KOPT-K1 (cell line): ENCODE measurements at regions not wholly inside any gene's neighbourhood (a gene's known extent, or its start where the extent isn't known, plus 50 kb on each side); places are given as distances from the start of the nearest gene placed in this dataset.
"Not testable (repeated sequence)": the region's sequence is repeated elsewhere in the genome, so short reads cannot be mapped to it uniquely, and the experiment has no call there.

Experiments used
- H3K27ac ChIP-seq: fragments of 200-600 bp; sonication (generic); 2 replicates; pipeline ENCODE4 v1.5.1; 2016; ENCODE audit warnings: antibody characterized with exemption, mild to moderate bottlenecking, low read depth, low read length; ENCODE audit not compliant: poor library complexity, severe bottlenecking
- H3K36me3 ChIP-seq: fragments of 200-600 bp; sonication (generic); 2 replicates; pipeline ENCODE4 v1.5.1; 2017; ENCODE audit warnings: antibody characterized with exemption, mild to moderate bottlenecking, low read length, moderate library complexity; ENCODE audit not compliant: insufficient read depth
- H3K9me3 ChIP-seq: fragments of 200-600 bp; sonication (generic); 2 replicates; pipeline ENCODE4 v1.5.1; 2017; ENCODE audit warnings: antibody characterized with exemption, low read length, mild to moderate bottlenecking; ENCODE audit not compliant: insufficient read depth, poor library complexity, severe bottlenecking

- H3K9me3 ChIP-seq: no peaks in the 10 kb centered on the region
- H3K27ac ChIP-seq: no peak overlapping the region
- no peaks in the 10 kb centered on the region for H3K36me3 ChIP-seq
These were observed 127.9 kb downstream of the OR13H1 start for GRCh38 chrX:131671735-131672134.

- Histone ChIP-seq H3K27ac (no peak overlapping the region), H3K36me3 (no peaks in the 10 kb centered on the region), H3K9me3 (no peaks in the 10 kb centered on the region)
These were observed 131.8 kb downstream of the OR13H1 start for GRCh38 chrX:131675596-131676194.

GRCh38 chrX:131677655-131678628 is 134.1 kb downstream of the OR13H1 start:
- no peak overlapping the region for H3K27ac ChIP-seq

GRCh38 chrX:131682735-131683134 is 138.9 kb downstream of the OR13H1 start:
- not testable (repeated sequence) for H3K9me3 ChIP-seq, H3K27ac ChIP-seq

More at GRCh38 chrX:131677655-131678628, 134.1 kb downstream of the OR13H1 start:
- Histone ChIP-seq H3K9me3 (no peaks in the 10 kb centered on the region), H3K36me3 (no peaks in the 10 kb centered on the region)

GRCh38 chrX:131693359-131693758 is 149.5 kb downstream of the OR13H1 start:
- no peaks in the 10 kb centered on the region for H3K9me3 ChIP-seq
- no peaks in the 10 kb centered on the region for H3K36me3 ChIP-seq

More at GRCh38 chrX:131682735-131683134, 138.9 kb downstream of the OR13H1 start:
- not testable (repeated sequence) for H3K36me3 ChIP-seq

GRCh38 chrX:131696989-131697388 is 153.1 kb downstream of the OR13H1 start:
- H3K27ac ChIP-seq, H3K9me3 ChIP-seq, H3K36me3 ChIP-seq: not testable (repeated sequence)

More at GRCh38 chrX:131693359-131693758, 149.5 kb downstream of the OR13H1 start:
- H3K27ac ChIP-seq: no peak overlapping the region

- no peaks in the 10 kb centered on the region for H3K36me3 ChIP-seq
- no peaks in the 10 kb centered on the region for H3K9me3 ChIP-seq
- H3K27ac ChIP-seq: no peak overlapping the region
These were observed 159.8 kb downstream of the OR13H1 start for GRCh38 chrX:131703646-131704045.

- no peak overlapping the region for H3K27ac ChIP-seq
- no peaks in the 10 kb centered on the region for H3K36me3 ChIP-seq
- no peaks in the 10 kb centered on the region for H3K9me3 ChIP-seq
These were observed 160.3 kb downstream of the OR13H1 start for GRCh38 chrX:131704136-131704695.

GRCh38 chrX:131709553-131709952 is 165.7 kb downstream of the OR13H1 start:
- no peaks in the 10 kb centered on the region for H3K9me3 ChIP-seq
- no peak overlapping the region for H3K27ac ChIP-seq
- no peaks in the 10 kb centered on the region for H3K36me3 ChIP-seq

- H3K36me3 ChIP-seq: no peaks in the 10 kb centered on the region
These were observed 167.6 kb downstream of the OR13H1 start for GRCh38 chrX:131711478-131711867.

GRCh38 chrX:131723646-131724045 is 179.8 kb downstream of the OR13H1 start:
- H3K9me3 ChIP-seq: no peaks in the 10 kb centered on the region
- H3K36me3 ChIP-seq: no peaks in the 10 kb centered on the region
- no peak overlapping the region for H3K27ac ChIP-seq

More at GRCh38 chrX:131711478-131711867, 167.6 kb downstream of the OR13H1 start:
- Histone ChIP-seq H3K27ac (no peak overlapping the region), H3K9me3 (no peaks in the 10 kb centered on the region)

GRCh38 chrX:131724292-131724691 is 180.4 kb downstream of the OR13H1 start:
- H3K36me3 ChIP-seq: no peaks in the 10 kb centered on the region
- no peak overlapping the region for H3K27ac ChIP-seq
- H3K9me3 ChIP-seq: no peaks in the 10 kb centered on the region

GRCh38 chrX:131725001-131725654 is 181.3 kb downstream of the OR13H1 start:
- no peak overlapping the region for H3K27ac ChIP-seq
- H3K9me3 ChIP-seq: no peaks in the 10 kb centered on the region
- no peaks in the 10 kb centered on the region for H3K36me3 ChIP-seq

GRCh38 chrX:131727778-131728177 is 183.9 kb downstream of the OR13H1 start:
- Histone ChIP-seq H3K36me3 (no peaks in the 10 kb centered on the region), H3K9me3 (no peaks in the 10 kb centered on the region), H3K27ac (no peak overlapping the region)
